Mesenteric fat pad (tissue), 1 donor: ENCODE measurements at regions not wholly inside any gene's neighbourhood (a gene's known extent, or its start where the extent isn't known, plus 50 kb on each side); places are given as distances from the start of the nearest gene placed in this dataset.

Experiments used
- DNase-seq: peaks from one replicate; pipeline ENCODE4 v3.0.0-alpha.2; 2020; ENCODE audit warnings: low spot score
- donor health status: DM: yes; HTN: yes; CAD: no.

DNA sequence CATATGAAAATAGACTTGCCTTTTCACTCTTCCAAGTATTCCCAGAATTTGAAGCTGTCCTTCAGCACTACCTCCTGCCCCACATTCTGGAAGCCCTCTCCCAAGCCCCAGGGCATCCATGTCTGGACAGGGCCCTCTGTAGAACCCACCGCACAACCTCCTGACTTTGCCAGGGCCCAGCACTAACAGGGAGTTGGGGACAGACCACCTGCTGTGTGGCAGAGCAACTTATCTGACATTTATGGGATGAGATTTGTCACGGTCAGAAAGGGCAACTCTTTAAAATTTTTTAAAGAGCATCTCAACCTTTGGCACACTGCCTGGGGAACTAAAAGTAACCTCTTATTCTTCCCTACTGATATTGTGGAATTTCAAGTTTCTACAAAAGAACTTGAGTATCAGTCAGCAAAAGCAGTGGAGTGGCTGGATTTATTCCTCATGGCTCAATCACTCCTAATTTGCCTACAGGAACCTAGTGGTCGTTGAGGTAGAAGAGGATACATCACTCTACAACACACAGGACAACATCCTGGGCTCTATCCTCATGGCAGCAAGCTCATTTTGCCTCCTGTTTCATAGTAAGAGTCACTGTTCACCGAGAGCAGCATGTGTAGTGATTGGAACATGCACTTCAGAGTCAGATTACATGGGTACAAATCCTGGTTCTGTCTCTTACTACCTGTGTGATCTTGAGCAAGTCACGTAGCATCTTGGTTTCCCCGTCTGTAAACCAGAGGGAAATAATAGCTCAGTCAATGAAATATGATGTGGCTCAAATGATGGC is 285.3 kb downstream of the ENC1 start:
- no peak for DNase-seq

DNA sequence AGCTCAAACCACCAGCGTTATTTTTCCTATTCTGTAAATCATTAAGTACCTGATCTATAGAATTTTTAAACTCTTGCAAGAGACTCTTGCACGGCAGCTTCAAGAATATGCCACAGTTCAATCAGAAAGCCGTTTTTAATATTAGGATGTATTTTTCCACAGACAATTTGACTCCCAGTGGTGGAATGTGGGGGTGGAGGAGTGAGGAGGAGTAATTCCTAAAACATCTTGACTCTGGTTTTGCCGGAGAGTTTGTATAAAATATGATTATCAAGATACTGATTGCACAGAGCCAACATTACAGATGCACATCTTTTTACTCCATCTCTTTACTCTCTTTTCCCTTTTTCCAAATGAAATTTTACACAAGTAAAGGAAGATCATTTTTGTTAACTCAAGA is 288.3 kb downstream of the ENC1 start:
- no peak for DNase-seq

- DNase-seq: no peak
Observed at GRCh38 chr5:74342948-74343682, 297.4 kb downstream of the ENC1 start.

DNA sequence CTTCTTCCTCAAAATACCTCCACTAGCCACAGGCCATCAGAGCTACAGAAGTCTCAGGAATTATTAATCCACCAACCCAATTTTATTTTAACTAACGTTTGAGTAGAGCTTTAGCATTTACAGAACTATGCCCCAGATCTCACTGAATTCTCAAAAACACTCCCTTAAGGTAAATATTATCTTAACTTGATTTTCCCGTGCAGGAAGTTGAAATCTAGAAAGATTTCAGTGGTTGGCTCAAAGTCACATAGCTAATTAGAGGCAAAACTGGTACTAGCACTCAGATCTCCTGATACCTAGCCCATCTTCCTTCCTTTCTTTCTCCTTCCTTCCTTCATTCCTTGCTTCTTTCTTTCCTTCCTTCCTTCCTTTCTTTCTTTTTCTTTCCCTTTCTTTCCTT is 298.3 kb downstream of the ENC1 start:
- no peak for DNase-seq

DNA sequence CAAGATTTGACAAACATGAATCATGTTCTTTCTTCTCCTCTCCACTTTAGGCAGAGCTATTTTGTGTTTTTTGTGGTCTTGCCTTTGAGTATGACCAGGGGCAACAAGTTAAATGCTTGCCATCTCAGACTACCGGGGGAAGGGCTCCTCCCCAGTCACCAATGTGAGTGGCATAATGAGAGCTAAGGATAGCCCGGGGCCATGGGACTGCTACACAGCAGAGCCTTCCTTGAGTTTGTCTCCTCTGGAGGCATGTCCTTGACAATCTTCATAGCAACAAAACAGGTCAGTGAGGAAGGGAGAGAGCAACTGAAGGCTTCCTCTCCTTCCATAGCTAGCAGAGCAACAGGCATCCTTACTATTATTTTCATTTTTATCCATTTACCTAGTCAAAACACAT is 299.3 kb downstream of the ENC1 start:
- no peak for DNase-seq

DNA sequence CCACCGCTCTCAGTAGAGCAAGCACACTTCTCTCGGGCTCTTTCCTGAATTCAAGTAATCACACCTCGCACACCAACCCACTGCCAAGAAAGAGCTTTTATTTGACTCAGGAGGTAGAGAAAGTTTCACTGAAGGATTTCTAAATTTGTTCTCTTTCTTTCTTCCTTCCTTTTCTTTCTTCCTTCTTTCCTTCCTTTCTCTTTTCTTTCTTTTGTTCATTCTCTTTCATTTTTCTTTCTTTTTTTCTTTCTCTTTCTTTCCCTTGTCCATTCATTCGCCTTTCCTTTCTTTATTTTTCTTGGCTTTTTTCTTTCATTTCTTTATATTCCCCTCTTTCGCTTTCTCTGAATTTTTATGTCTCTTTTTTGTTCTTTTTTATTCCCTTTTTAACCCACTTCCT is 300.1 kb downstream of the ENC1 start:
- DNase-seq: no peak

- DNase-seq: no peak
Observed at GRCh38 chr5:74337984-74338310, 302.6 kb downstream of the ENC1 start.

DNA sequence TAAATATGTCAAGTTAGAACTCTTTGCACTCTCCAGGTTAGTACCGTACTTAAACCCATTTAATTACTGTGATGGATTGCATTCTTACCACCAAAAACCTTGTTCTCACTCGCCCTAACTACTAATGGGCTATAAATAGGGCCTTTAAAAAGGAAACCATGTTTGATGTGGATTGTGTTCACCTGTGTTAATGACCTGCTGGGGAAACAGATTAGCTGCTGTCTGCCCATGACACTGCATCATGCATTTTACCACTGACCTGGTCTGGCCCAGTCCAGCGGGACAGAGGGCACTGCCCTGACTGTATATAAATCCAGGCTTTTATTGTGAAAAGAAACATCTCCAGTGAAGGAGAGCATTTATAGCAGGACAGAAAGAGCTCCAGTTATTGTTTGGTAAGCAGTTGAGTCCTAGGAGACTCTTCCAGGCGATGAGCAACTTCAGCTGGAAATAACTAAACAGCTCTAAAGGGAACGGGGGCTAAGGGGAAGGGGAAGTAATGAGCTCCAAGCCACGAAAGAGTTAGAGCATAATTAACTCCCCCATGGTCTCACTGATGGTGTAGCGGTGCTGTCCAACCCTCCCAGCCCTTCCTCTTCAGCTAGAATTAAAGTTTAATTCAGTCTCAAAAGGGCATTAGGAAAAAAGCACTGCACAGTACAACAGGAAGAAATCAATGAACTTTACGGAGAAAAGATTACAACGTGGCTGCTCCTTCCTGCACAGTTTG is 303.1 kb downstream of the ENC1 start:
- no peak for DNase-seq

- DNase-seq: no peak
Observed at GRCh38 chr5:74336297-74336696, 304.2 kb downstream of the ENC1 start.

DNA sequence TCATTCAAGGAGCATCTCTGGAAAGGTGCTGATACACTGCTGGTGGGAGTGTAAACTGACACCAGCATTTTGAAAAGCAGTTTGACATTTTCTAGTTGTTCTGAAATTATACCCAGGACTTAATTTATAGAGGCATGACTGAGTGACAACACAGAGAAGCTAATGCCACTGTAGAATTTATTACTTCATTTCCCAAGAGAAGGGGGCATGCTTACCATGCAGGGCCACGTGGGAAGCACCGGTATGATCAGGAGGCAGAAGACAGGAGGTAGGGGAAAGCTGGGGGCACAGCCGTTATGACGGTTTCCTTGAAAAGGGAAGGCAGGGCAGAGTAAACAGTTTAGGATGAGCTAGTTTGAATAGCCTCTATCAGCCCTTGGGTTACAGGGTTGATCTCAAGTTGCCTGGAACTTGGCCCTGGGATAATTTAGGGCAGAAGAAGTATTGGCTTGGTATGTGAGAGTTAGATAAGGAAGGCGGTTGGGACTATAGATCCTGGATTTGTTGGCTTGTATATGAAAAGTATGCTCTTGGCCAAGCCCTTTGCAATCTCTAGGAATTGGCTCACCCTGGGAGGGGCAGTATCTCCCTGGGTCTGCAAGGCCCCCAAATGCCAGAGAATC is 305.7 kb downstream of the ENC1 start:
- DNase-seq: no peak

GRCh38 chr5:74334062-74334761 is 306.3 kb downstream of the ENC1 start:
- DNase-seq: no peak

DNA sequence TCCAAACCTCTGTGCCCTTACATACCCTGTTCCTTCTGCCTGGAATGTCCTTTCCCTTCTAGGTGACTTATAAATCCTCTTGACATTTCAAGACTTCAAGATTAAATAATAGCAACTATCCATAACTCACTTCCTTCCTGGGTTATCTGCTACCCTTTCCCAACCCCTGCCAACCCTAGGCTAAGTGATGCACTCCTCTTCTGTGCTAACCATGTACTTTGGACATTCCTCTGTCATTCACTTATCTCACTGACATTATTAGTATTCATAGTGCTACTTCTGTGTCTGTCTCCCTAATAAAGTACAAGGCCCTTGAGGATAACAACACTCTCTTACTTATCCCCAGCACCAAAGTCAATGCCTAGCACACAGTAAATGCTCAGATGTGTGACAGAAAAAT is 307.1 kb downstream of the ENC1 start:
- no peak for DNase-seq

- no peak for DNase-seq
Observed at GRCh38 chr5:74332682-74333081, 307.8 kb downstream of the ENC1 start.

DNA sequence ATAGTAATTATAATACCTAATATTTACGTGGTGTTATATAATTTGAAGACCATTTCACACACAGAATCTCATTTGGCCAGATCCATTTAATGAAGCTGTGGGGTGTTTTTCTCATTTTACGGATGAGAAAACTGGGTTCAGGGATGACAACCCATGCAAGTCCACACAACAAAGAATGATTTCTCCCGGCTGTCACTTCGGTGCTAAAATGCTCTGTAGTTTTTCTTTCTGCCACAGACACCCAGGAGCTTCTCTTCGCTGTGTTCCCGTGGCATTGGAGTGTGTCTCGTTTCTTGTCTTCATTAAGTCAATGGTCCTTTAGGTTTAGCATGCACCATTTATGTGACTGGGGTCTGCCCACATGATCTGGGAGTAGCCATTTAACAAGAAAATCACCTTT is 308.5 kb downstream of the ENC1 start:
- no peak for DNase-seq

- no peak for DNase-seq
Observed at GRCh38 chr5:74328221-74328630, 312.3 kb downstream of the ENC1 start.

DNA sequence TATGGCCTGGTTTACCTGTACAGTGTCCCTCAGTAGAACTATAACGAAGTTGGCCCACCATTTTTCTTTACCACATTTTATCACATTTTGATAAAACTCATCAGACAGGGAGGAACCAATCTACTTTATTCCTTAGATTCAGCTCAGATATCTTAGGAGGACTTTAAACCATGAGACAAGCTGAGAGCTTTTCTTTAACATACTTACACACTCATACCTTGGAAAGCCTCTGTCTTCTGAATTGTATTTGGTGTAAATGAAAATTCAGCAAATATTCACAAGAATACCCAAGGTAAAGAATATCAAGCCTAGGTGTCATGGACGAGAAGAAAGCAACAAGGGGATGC is 313.2 kb downstream of the ENC1 start:
- no peak for DNase-seq

DNA sequence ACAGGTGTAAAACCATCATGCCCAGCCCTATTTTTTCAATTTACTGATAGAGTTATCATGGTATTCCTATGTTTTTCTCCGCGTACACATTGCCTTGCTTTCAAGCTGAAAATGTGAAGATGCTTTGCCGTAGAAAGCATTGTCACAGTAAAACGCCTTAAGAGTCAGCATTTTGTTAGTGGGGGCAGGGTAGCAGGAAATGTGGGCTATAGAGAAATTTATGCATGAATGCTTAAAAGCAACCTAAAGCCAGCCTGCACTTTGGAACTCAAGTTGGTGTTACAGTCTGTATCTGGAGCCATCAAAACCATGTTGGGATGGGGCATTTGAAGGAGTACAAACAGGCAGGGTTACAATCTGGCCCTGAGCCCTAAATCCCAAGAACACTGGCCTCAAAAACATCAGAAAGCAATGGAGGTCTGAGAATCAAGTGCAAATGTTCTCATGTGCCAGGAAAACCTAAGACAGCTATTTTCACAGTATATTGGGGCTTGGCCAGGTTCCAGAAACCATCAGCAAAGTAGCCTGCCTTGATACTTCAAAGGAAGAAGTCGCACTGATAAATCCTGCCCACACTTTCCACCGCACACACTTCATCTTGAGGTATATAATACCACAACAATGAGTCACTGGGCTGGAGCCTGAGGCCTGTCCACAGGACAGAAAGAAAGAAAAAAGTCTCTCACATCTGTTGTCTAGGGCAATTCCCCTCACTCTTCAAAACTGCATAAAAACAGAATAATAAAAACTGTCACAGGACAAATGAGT is 313.8 kb downstream of the ENC1 start:
- DNase-seq: no peak

DNA sequence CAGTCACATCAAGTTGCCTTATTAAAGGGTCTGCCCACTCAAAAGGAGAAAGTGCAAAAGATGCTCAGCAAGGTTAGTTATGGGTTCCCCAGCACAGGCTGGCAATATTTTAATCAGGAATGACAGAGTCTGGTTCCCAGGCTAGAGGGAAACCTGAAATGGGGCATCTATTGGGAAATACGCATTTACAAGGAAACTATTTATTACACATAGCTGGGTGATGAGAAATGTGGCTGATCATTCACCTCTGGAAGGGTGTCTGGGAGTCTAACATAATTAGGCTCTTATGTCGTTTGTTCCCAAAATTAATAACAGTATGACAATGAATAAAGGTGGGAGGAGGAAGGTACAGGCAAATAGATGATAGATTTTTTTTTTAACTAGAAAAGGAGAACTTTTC is 314.7 kb downstream of the ENC1 start:
- DNase-seq: no peak

DNA sequence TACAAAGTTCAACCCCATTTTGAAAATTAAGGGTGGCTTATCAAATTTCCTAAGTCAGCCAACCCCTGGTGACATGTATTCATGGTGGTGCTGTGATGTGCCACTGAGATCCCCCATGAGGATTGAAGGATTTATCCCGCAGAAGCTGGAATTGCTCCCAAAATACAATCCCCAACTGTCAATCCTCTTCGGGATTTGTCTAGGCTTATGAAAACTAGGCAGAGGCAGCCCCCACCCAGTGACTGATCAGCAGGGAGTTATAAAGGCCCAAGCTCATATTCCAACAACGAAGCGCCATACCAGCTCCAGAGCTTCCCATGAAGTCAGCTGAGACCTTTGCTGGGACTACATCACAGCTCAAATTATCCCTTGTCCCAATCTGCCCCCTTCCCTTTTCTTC is 316.0 kb downstream of the ENC1 start:
- no peak for DNase-seq

GRCh38 chr5:74322944-74323343 is 317.6 kb downstream of the ENC1 start:
- no peak for DNase-seq

DNA sequence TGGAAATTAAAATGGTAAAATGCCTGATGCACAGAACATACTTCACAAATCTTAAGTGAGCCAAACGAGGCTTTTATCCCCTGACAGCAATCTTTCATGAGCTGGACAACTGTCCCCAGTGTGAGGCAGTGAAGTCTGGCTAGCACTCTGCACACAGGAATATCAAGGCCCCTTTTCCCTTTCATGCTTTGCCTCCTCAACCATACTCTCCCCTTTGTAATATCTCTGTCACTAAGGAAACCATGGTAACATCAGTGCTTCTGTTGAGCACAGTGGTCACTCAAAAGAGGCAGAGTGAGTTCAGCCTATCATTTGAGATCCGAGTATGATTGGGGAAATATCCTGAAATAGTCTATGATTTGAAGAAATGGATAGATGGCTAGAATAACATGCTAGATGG is 318.3 kb downstream of the ENC1 start:
- DNase-seq: no peak
